H9 (cell line): ENCODE measurements at regions not wholly inside any gene's neighbourhood (a gene's known extent, or its start where the extent isn't known, plus 50 kb on each side); places are given as distances from the start of the nearest gene placed in this dataset.

Source experiments
- DNase-seq: peaks from one replicate; pipeline ENCODE4 v3.0.0-alpha.2; 2017
- H2AFZ ChIP-seq: one replicate; pipeline ENCODE4 v1.6.1; 2013; ENCODE audit warnings: mild to moderate bottlenecking, low read length, control low read depth, moderate library complexity
- H2AK5ac ChIP-seq: 2 replicates; pipeline ENCODE4 v1.6.1; 2013; ENCODE audit warnings: low read length, control low read depth, mixed read lengths; ENCODE audit not compliant: insufficient read length
- H2BK120ac ChIP-seq: one replicate; pipeline ENCODE4 v1.6.1; 2013; ENCODE audit warnings: low read depth, mild to moderate bottlenecking, low read length, control low read depth, inconsistent platforms; ENCODE audit not compliant: poor library complexity, severe bottlenecking
- H2BK12ac ChIP-seq: 2 replicates; pipeline ENCODE4 v1.6.1; 2013; ENCODE audit warnings: low read length, control low read depth, mixed read lengths, low read depth; ENCODE audit not compliant: insufficient read length
- H2BK15ac ChIP-seq: 2 replicates; pipeline ENCODE4 v1.6.1; 2013; ENCODE audit warnings: low read depth, low read length, control low read depth
- H2BK20ac ChIP-seq: one replicate; pipeline ENCODE4 v1.6.1; 2013; ENCODE audit warnings: low read depth, mild to moderate bottlenecking, low read length, control low read depth, inconsistent platforms; ENCODE audit not compliant: poor library complexity, severe bottlenecking
- H2BK5ac ChIP-seq: 2 replicates; pipeline ENCODE4 v1.6.1; 2013; ENCODE audit warnings: low read length, control low read depth, mixed read lengths; ENCODE audit not compliant: insufficient read length
- H3K14ac ChIP-seq: 2 replicates; pipeline ENCODE4 v1.6.1; 2013; ENCODE audit warnings: low read length, control low read depth; ENCODE audit not compliant: insufficient read depth
- H3K18ac ChIP-seq: 2 replicates; pipeline ENCODE4 v1.6.1; 2013; ENCODE audit warnings: low read depth, mild to moderate bottlenecking, mixed read lengths, low read length, control low read depth; ENCODE audit not compliant: insufficient read length
- H3K23ac ChIP-seq: 2 replicates; pipeline ENCODE4 v1.6.1; 2013; ENCODE audit warnings: low read length, control low read depth, mixed read lengths, low read depth; ENCODE audit not compliant: insufficient read length
- H3K23me2 ChIP-seq: 2 replicates; pipeline ENCODE4 v1.6.1; 2013; ENCODE audit warnings: low read depth, mild to moderate bottlenecking, mixed read lengths, low read length, control low read depth; ENCODE audit not compliant: insufficient read length, poor library complexity, severe bottlenecking
- H3K27ac ChIP-seq: 2 replicates; pipeline ENCODE4 v1.5.1; 2013; ENCODE audit warnings: low read length, control low read depth, mixed read lengths, low read depth; ENCODE audit not compliant: insufficient read length
- H3K27me3 ChIP-seq: 2 replicates; pipeline ENCODE4 v1.6.1; 2013; ENCODE audit warnings: low read length, control low read depth, inconsistent platforms; ENCODE audit not compliant: insufficient read depth
- H3K4ac ChIP-seq: 2 replicates; pipeline ENCODE4 v1.6.1; 2013; ENCODE audit warnings: low read depth, mild to moderate bottlenecking, control low read depth, inconsistent platforms, low read length, moderate library complexity
- H3K4me1 ChIP-seq: 2 replicates; pipeline ENCODE4 v1.6.1; 2013; ENCODE audit warnings: low read length, control low read depth, inconsistent platforms; ENCODE audit not compliant: insufficient read depth
- H3K4me2 ChIP-seq: 2 replicates; pipeline ENCODE4 v1.6.1; 2013; ENCODE audit warnings: low read length, control low read depth, mixed read lengths; ENCODE audit not compliant: insufficient read length, insufficient read depth
- H3K56ac ChIP-seq: 2 replicates; pipeline ENCODE4 v1.6.1; 2013; ENCODE audit warnings: low read depth, mild to moderate bottlenecking, mixed read lengths, low read length, control low read depth; ENCODE audit not compliant: insufficient read length
- H3K79me1 ChIP-seq: 2 replicates; pipeline ENCODE4 v1.6.1; 2013; ENCODE audit warnings: low read depth, mild to moderate bottlenecking, moderate library complexity, low read length, control low read depth, inconsistent platforms; ENCODE audit not compliant: insufficient read depth, poor library complexity, severe bottlenecking
- H3K79me2 ChIP-seq: 2 replicates; pipeline ENCODE4 v1.6.1; 2013; ENCODE audit warnings: low read length, control low read depth, inconsistent platforms; ENCODE audit not compliant: insufficient read depth
- H3K9ac ChIP-seq: 2 replicates; pipeline ENCODE4 v1.6.1; 2013; ENCODE audit warnings: low read length, control low read depth, mixed read lengths; ENCODE audit not compliant: insufficient read length; ENCODE audit errors: extremely low read depth
- H3K9me3 ChIP-seq: one replicate; pipeline ENCODE4 v1.6.1; 2013; ENCODE audit warnings: low read depth, low read length, inconsistent platforms; ENCODE audit not compliant: control insufficient read depth
- H3T11ph ChIP-seq: one replicate; pipeline ENCODE4 v1.6.1; 2013; ENCODE audit warnings: mild to moderate bottlenecking, low read length, control low read depth, inconsistent platforms
- H4K20me1 ChIP-seq: one replicate; pipeline ENCODE4 v1.6.1; 2013; ENCODE audit not compliant: control insufficient read depth, insufficient read length, insufficient read depth
- H4K5ac ChIP-seq: 2 replicates; pipeline ENCODE4 v1.6.1; 2013; ENCODE audit warnings: low read depth, mild to moderate bottlenecking, mixed read lengths, low read length, control low read depth; ENCODE audit not compliant: insufficient read length
- H4K8ac ChIP-seq: replicated peaks from 2 replicates; pipeline ENCODE4 v1.6.1; 2013; ENCODE audit warnings: low read length, control low read depth, mixed read lengths, low read depth; ENCODE audit not compliant: insufficient read length
- H4K91ac ChIP-seq: 2 replicates; pipeline ENCODE4 v1.6.1; 2013; ENCODE audit warnings: low read depth, mild to moderate bottlenecking, moderate library complexity, mixed read lengths, low read length, control low read depth; ENCODE audit not compliant: insufficient read length
- H3K27ac Mint-ChIP-seq, 3 experiments: 2 replicates in 2 of 3; 3 replicates in 1 of 3; pipeline ENCODE4 v1.8.0; 2020 to 2021; ENCODE audit warnings: mixed read lengths in 3 of 3, mild to moderate bottlenecking in 1 of 3, moderate library complexity in 1 of 3
- H3K27me3 Mint-ChIP-seq: 2 replicates; pipeline ENCODE4 v1.8.0; 2021; ENCODE audit warnings: low read depth, mild to moderate bottlenecking, moderate library complexity, mixed read lengths
- H3K36me3 Mint-ChIP-seq, 3 experiments: 2 replicates in 2 of 3; 3 replicates in 1 of 3; pipeline ENCODE4 v1.8.0; 2020 to 2021; ENCODE audit warnings: low read depth in 3 of 3, mixed read lengths in 3 of 3; ENCODE audit not compliant: insufficient read depth in 1 of 3
- H3K4me1 Mint-ChIP-seq, 2 experiments: 2 replicates each; pipeline ENCODE4 v1.8.0; 2020; ENCODE audit warnings: mixed read lengths in 2 of 2
- H3K4me3 Mint-ChIP-seq, 2 experiments: 2 replicates in 1 of 2; 3 replicates in 1 of 2; pipeline ENCODE4 v1.8.0; 2020 to 2021; ENCODE audit warnings: mild to moderate bottlenecking in 2 of 2, mixed read lengths in 2 of 2, moderate library complexity in 1 of 2
- H3K9me3 Mint-ChIP-seq, 2 experiments: 2 replicates in 1 of 2; 3 replicates in 1 of 2; pipeline ENCODE4 v1.8.0; 2020; ENCODE audit warnings: mild to moderate bottlenecking in 2 of 2, mixed read lengths in 2 of 2, moderate library complexity in 1 of 2
- CTCF ChIP-seq: fragments of 200-600 bp; sonication (generic); conservative IDR thresholded peaks from 3 replicates; pipeline ENCODE4 v1.8.0; 2021; ENCODE audit warnings: antibody characterized with exemption, mild to moderate bottlenecking

- Histone ChIP-seq H3K18ac (no peak overlapping the region), H3K27me3 (no peaks in the 10 kb centered on the region), H4K20me1 (no peaks in the 10 kb centered on the region), H3K4ac (no peak overlapping the region), H4K8ac (no peak overlapping the region), H2BK15ac (no peak overlapping the region), H4K91ac (no peak overlapping the region), H3K14ac (no peak overlapping the region), H3K23ac (no peak overlapping the region), H2AFZ (no peak overlapping the region), H3K27ac (no peak overlapping the region), H3K9me3 (no peaks in the 10 kb centered on the region), H2BK12ac (no peak overlapping the region), H3K79me1 (no peaks in the 10 kb centered on the region), H3K79me2 (no peaks in the 10 kb centered on the region), H2BK120ac (no peak overlapping the region), H4K5ac (no peak overlapping the region), H3K9ac (no peak overlapping the region), H2AK5ac (no peak overlapping the region), H3K23me2 (no peaks in the 10 kb centered on the region), H3K4me1 (no peaks in the 10 kb centered on the region), H3K4me2 (no peak overlapping the region), H2BK5ac (no peak overlapping the region), H2BK20ac (no peak overlapping the region), H3T11ph (no peak overlapping the region), H3K56ac (no peak overlapping the region)
- H3K36me3 Mint-ChIP-seq: no peaks in the 10 kb centered on the region
- no peaks in the 10 kb centered on the region for H3K4me1 Mint-ChIP-seq
- TF ChIP-seq CTCF: no peak
- H3K4me3 Mint-ChIP-seq: no peak overlapping the region
- H3K27me3 Mint-ChIP-seq: no peaks in the 10 kb centered on the region
- no peak overlapping the region for H3K27ac Mint-ChIP-seq
- no peak for DNase-seq
- H3K9me3 Mint-ChIP-seq: no peaks in the 10 kb centered on the region
These were observed 923.0 kb upstream of the NR2F2 start for GRCh38 chr15:95407534-95407933.
